NT2/D1 (cell line): ENCODE measurements at regions not wholly inside any gene's neighbourhood (a gene's known extent, or its start where the extent isn't known, plus 50 kb on each side); places are given as distances from the start of the nearest gene placed in this dataset.

Experiments
- DNase-seq: peaks from one replicate; pipeline ENCODE4 v3.0.0-alpha.2; 2011; ENCODE audit warnings: low read depth, low spot score
- H3K27me3 ChIP-seq: 2 replicates; pipeline ENCODE4 v1.6.0; 2011; ENCODE audit warnings: mild to moderate bottlenecking; ENCODE audit not compliant: insufficient read length, insufficient read depth
- H3K36me3 ChIP-seq: 2 replicates; pipeline ENCODE4 v1.6.1; 2011; ENCODE audit warnings: mild to moderate bottlenecking, low read length, mixed read lengths; ENCODE audit not compliant: insufficient read depth, insufficient read length
- H3K4me1 ChIP-seq: 2 replicates; pipeline ENCODE4 v1.5.1; 2011; ENCODE audit not compliant: insufficient read depth, insufficient read length
- H3K4me3 ChIP-seq: 2 replicates; pipeline ENCODE4 v1.5.1; 2011; ENCODE audit warnings: low read depth; ENCODE audit not compliant: insufficient read length
- H3K9ac ChIP-seq: 2 replicates; pipeline ENCODE4 v1.6.0; 2011; ENCODE audit warnings: low read depth; ENCODE audit not compliant: insufficient read length
- H3K9me3 ChIP-seq: 2 replicates; pipeline ENCODE4 v1.5.1; 2011; ENCODE audit warnings: mild to moderate bottlenecking, low read length; ENCODE audit not compliant: insufficient read depth
- SUZ12 ChIP-seq: IDR thresholded peaks from 2 replicates; pipeline ENCODE4 v1.6.1; 2011; ENCODE audit not compliant: insufficient read length, insufficient read depth; ENCODE audit errors: extremely low read depth
- YY1 ChIP-seq: IDR thresholded peaks from 2 replicates; pipeline ENCODE4 v1.6.1; 2011; ENCODE audit not compliant: insufficient read length, insufficient read depth
- ZNF274 ChIP-seq: IDR thresholded peaks from 2 replicates; pipeline ENCODE4 v1.6.1; 2011; ENCODE audit warnings: mild to moderate bottlenecking, low read depth, low read length

GRCh38 chr17:77679589-77679988 is 278.9 kb upstream of the TNRC6C start:
- Histone ChIP-seq H3K9me3 (no peaks in the 10 kb centered on the region), H3K9ac (no peak overlapping the region), H3K4me3 (no peak overlapping the region), H3K4me1 (peaks cover 5% of the 10 kb centered on the region), H3K36me3 (no peaks in the 10 kb centered on the region), H3K27me3 (no peaks in the 10 kb centered on the region)
- no peak for DNase-seq
- TF ChIP-seq SUZ12 (no peak), YY1 (no peak), ZNF274 (no peak)

DNA sequence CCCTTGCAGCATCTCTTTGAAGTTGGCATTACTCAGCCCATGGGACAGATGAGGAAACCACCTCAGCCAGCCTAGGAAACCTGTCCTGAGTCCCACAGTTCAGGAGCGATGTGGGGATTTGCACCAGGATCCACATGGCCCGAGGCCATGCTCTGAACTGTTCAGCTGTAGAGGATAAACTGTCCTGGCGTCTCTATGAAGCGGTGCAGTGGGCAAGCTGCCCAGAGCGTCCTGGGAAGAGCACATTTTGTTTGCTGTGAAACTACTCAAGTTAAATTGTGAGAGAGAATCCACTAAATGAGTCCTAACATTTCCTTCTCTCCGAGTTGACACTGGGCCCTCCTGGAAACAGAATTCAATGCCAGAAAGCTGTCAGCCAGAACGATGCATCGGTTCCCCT is 276.6 kb upstream of the TNRC6C start:
- no peak for DNase-seq
- TF ChIP-seq ZNF274 (no peak), SUZ12 (no peak), YY1 (no peak)
- peaks cover 5% of the 10 kb centered on the region for H3K4me1 ChIP-seq

DNA sequence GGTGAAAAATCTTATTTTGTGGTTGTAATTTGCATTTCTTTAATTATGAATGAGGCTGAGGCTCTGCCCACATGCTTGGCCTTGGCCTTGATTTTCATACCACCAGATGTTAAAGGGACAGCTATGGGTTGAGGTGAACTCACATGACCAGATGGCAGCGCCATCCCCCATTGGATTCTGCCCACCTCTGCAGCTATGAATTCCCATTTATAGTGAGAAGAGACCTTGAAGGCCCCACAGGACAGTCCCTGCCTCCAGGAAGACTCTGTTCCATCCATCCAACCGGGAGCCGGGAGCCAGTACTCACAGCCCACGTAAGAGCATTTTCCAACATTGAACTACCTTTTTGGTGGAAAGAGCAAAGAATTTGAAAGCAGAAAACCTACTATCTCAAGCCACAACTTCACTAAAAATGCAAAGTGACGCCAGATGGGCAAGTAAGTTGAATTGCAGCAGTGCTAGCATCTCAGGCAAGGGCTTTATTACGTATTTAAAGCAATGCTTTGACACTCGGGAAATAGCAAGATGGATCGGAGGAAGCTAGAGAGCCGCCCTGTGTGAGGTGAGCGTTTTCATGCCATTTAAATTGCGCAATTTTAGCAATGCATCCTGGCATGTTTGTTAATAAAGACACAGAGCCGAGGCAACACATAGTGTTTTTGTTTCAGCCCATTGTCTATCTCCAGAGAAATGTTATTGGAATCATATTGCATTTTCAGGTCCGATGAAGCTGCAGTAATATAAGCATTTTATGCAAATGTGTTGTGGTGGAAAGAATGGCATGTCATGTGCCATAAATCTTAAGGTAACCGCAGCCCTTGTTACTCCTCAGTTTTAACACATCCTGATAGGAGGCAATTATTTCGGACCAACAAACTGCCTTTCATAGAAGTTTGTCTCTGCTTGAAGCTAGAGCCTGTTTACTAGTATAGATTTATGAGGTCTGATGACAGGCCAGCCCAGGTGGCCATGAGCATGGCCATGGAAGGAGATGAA is 273.4 kb upstream of the TNRC6C start:
- Histone ChIP-seq H3K4me1 (no peaks in the 10 kb centered on the region), H3K9me3 (no peaks in the 10 kb centered on the region), H3K9ac (no peak overlapping the region), H3K36me3 (no peaks in the 10 kb centered on the region), H3K4me3 (no peak overlapping the region), H3K27me3 (peaks cover 3% of the 10 kb centered on the region)
- no peak for TF ChIP-seq YY1
- no peak for TF ChIP-seq SUZ12
- TF ChIP-seq ZNF274 = no peak
- DNase-seq = no peak

More for the DNA sequence above, 276.6 kb upstream of the TNRC6C start:
- H3K36me3 ChIP-seq = no peaks in the 10 kb centered on the region
- no peak overlapping the region for H3K4me3 ChIP-seq
- no peak overlapping the region for H3K9ac ChIP-seq
- peaks cover 3% of the 10 kb centered on the region for H3K27me3 ChIP-seq
- H3K9me3 ChIP-seq = no peaks in the 10 kb centered on the region

GRCh38 chr17:77685881-77686486 is 272.5 kb upstream of the TNRC6C start:
- Histone ChIP-seq H3K36me3 (no peaks in the 10 kb centered on the region), H3K4me1 (no peaks in the 10 kb centered on the region), H3K9me3 (no peaks in the 10 kb centered on the region), H3K9ac (no peak overlapping the region), H3K4me3 (no peak overlapping the region), H3K27me3 (peaks cover 3% of the 10 kb centered on the region)
- no peak for DNase-seq
- TF ChIP-seq YY1 (no peak), SUZ12 (no peak), ZNF274 (no peak)

DNA sequence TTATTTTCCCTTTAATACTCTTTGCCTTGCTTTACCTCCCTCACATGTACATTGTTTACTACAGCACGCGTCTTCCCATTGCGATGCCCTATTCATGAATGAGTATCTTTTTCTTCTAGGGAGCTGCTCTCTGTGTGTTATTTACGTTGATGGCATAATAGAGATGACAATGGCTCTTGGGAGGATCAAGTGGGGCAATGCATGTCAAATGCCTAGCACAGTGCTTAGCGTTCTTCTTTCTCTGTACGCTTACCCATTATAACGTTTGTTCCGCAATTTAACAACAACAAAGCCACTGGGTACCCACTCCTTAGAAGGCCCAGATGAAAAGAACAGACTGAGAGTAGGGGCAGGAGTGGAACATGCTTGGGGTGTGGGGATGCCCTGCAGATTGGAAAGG is 271.6 kb upstream of the TNRC6C start:
- Histone ChIP-seq H3K36me3 (no peaks in the 10 kb centered on the region), H3K4me3 (no peak overlapping the region), H3K4me1 (peaks cover 8% of the 10 kb centered on the region), H3K27me3 (peaks cover 10% of the 10 kb centered on the region), H3K9ac (no peak overlapping the region), H3K9me3 (no peaks in the 10 kb centered on the region)
- DNase-seq = no peak
- TF ChIP-seq YY1 (no peak), ZNF274 (no peak), SUZ12 (no peak)

- Histone ChIP-seq H3K9ac (no peak overlapping the region), H3K27me3 (peaks cover 10% of the 10 kb centered on the region), H3K9me3 (no peaks in the 10 kb centered on the region), H3K4me1 (peaks cover 12% of the 10 kb centered on the region), H3K36me3 (no peaks in the 10 kb centered on the region), H3K4me3 (no peak overlapping the region)
- DNase-seq = no peak
- TF ChIP-seq ZNF274 = no peak
- no peak for TF ChIP-seq YY1
Observed at GRCh38 chr17:77687417-77687816, 271.1 kb upstream of the TNRC6C start.

GRCh38 chr17:77687921-77688320 is 270.6 kb upstream of the TNRC6C start:
- no peak for DNase-seq
- TF ChIP-seq ZNF274 (no peak), SUZ12 (no peak), YY1 (no peak)
- H3K4me1 ChIP-seq = peaks cover 16% of the 10 kb centered on the region

More at GRCh38 chr17:77687921-77688320, 270.6 kb upstream of the TNRC6C start:
- Histone ChIP-seq H3K4me3 (no peak overlapping the region), H3K36me3 (no peaks in the 10 kb centered on the region), H3K9ac (no peak overlapping the region), H3K27me3 (peaks cover 12% of the 10 kb centered on the region), H3K9me3 (no peaks in the 10 kb centered on the region)
